WTC11 (cell line): ENCODE measurements at regions not wholly inside any gene's neighbourhood (a gene's known extent, or its start where the extent isn't known, plus 50 kb on each side); places are given as distances from the start of the nearest gene placed in this dataset.

Experiments
- ATAC-seq: fragments of 200-7000 bp; cut with Tn5 transposase; 2 replicates; pipeline ENCODE4 v1.10.0; 2021; ENCODE audit warnings: mild to moderate bottlenecking, moderate library complexity
- CTCF ChIA-PET: fragments of 300-600 bp; sonication (Branson Sonifier 250); formaldehyde crosslinking; loops from one replicate; lab custom pipeline; 2021; ENCODE audit warnings: antibody characterized with exemption; lab: Charles Lee
- POLR2A ChIA-PET: fragments of 350-600 bp; sonication (Branson Sonifier 250); formaldehyde crosslinking; loops from one replicate; lab custom pipeline; 2021; ENCODE audit warnings: antibody characterized with exemption; lab: Charles Lee
- DNase-seq: peaks from one replicate; pipeline ENCODE4 v3.0.0; 2021; ENCODE audit warnings: low spot score
- H3K27ac Mint-ChIP-seq: 2 replicates; pipeline ENCODE4 v1.8.0; 2021; ENCODE audit warnings: mixed read lengths
- H3K27me3 Mint-ChIP-seq: 2 replicates; pipeline ENCODE4 v1.8.0; 2021; ENCODE audit warnings: low read depth, mild to moderate bottlenecking, moderate library complexity, mixed read lengths
- H3K36me3 Mint-ChIP-seq: 2 replicates; pipeline ENCODE4 v1.8.0; 2021; ENCODE audit warnings: mixed read lengths
- H3K4me1 Mint-ChIP-seq: 2 replicates; pipeline ENCODE4 v1.8.0; 2022; ENCODE audit warnings: mixed read lengths
- H3K4me3 Mint-ChIP-seq: 2 replicates; pipeline ENCODE4 v1.8.0; 2021; ENCODE audit warnings: mild to moderate bottlenecking, moderate library complexity, mixed read lengths
- H3K9me3 Mint-ChIP-seq: 2 replicates; pipeline ENCODE4 v1.8.0; 2021; ENCODE audit warnings: mixed read lengths
- AR ChIP-seq: fragments of 250-450 bp; sonication (Bioruptor Pico); IDR thresholded peaks from 2 replicates; pipeline ENCODE4 v1.9.0; 2021; ENCODE audit warnings: mild to moderate bottlenecking
- ARID4B ChIP-seq: sonication (generic); formaldehyde crosslinking; IDR thresholded peaks from 2 replicates; pipeline ENCODE4 v1.8.0; 2023; ENCODE audit warnings: missing genetic modification reagents, mild to moderate bottlenecking, borderline replicate concordance
- ATF1 ChIP-seq: sonication (generic); formaldehyde crosslinking; IDR thresholded peaks from 2 replicates; pipeline ENCODE4 v1.8.1; 2023; ENCODE audit warnings: mild to moderate bottlenecking, moderate library complexity, missing genetic modification reagents
- ATF6 ChIP-seq: sonication (generic); formaldehyde crosslinking; IDR thresholded peaks from 2 replicates; pipeline ENCODE4 v1.8.1; 2023; ENCODE audit warnings: mild to moderate bottlenecking, missing genetic modification reagents
- CBFB ChIP-seq: sonication (generic); formaldehyde crosslinking; IDR thresholded peaks from 2 replicates; pipeline ENCODE4 v1.8.1; 2022; ENCODE audit warnings: mild to moderate bottlenecking, low read depth, missing genetic modification reagents
- E2F1 ChIP-seq: sonication (generic); formaldehyde crosslinking; IDR thresholded peaks from 2 replicates; pipeline ENCODE4 v1.8.0; 2022; ENCODE audit warnings: mild to moderate bottlenecking, missing genetic modification reagents
- ETV6 ChIP-seq: sonication (generic); formaldehyde crosslinking; IDR thresholded peaks from 2 replicates; pipeline ENCODE4 v1.8.1; 2022; ENCODE audit warnings: mild to moderate bottlenecking, missing genetic modification reagents
- FOXK1 ChIP-seq: sonication (generic); formaldehyde crosslinking; IDR thresholded peaks from 2 replicates; pipeline ENCODE4 v1.8.0; 2022; ENCODE audit warnings: mild to moderate bottlenecking, moderate library complexity, missing genetic modification reagents
- GABPB1 ChIP-seq: sonication (generic); formaldehyde crosslinking; IDR thresholded peaks from 2 replicates; pipeline ENCODE4 v1.8.1; 2023; ENCODE audit warnings: mild to moderate bottlenecking, missing genetic modification reagents
- HMGA2 ChIP-seq: fragments of 250-450 bp; sonication (Bioruptor Pico); IDR thresholded peaks from 2 replicates; pipeline ENCODE4 v1.4.0; 2021; ENCODE audit warnings: mild to moderate bottlenecking, moderate library complexity
- HMGXB4 ChIP-seq: sonication (generic); formaldehyde crosslinking; IDR thresholded peaks from 2 replicates; pipeline ENCODE4 v1.8.1; 2023; ENCODE audit warnings: mild to moderate bottlenecking, moderate library complexity, missing genetic modification reagents
- MLX ChIP-seq: sonication (generic); formaldehyde crosslinking; IDR thresholded peaks from 2 replicates; pipeline ENCODE4 v1.8.1; 2023; ENCODE audit warnings: mild to moderate bottlenecking, missing genetic modification reagents, moderate library complexity
- PREB ChIP-seq: sonication (generic); formaldehyde crosslinking; IDR thresholded peaks from 2 replicates; pipeline ENCODE4 v1.8.1; 2022; ENCODE audit warnings: mild to moderate bottlenecking, missing genetic modification reagents, moderate library complexity, borderline replicate concordance
- TEAD4 ChIP-seq: sonication (generic); formaldehyde crosslinking; IDR thresholded peaks from 2 replicates; pipeline ENCODE4 v1.8.0; 2022; ENCODE audit warnings: mild to moderate bottlenecking, missing genetic modification reagents
- ZBTB21 ChIP-seq: sonication (generic); formaldehyde crosslinking; IDR thresholded peaks from 2 replicates; pipeline ENCODE4 v1.8.1; 2023; ENCODE audit warnings: mild to moderate bottlenecking, missing genetic modification reagents, borderline replicate concordance
- ZNF232 ChIP-seq: sonication (generic); formaldehyde crosslinking; IDR thresholded peaks from 2 replicates; pipeline ENCODE4 v1.8.0; 2022; ENCODE audit warnings: mild to moderate bottlenecking, missing genetic modification reagents
- TF ChIP-seq, protein P1 (sequence below): fragments of 250-450 bp; sonication (Bioruptor Pico); IDR thresholded peaks from 2 replicates; pipeline ENCODE4 v1.8.0; 2021; ENCODE audit warnings: mild to moderate bottlenecking

- H3K9me3 Mint-ChIP-seq: peaks cover 20% of the 10 kb centered on the region
- no peaks in the 10 kb centered on the region for H3K4me1 Mint-ChIP-seq
- ChIA-PET CTCF (no interaction called here), POLR2A (no interaction called here)
- DNase-seq (no peak), ATAC-seq (no peak)
- H3K4me3 Mint-ChIP-seq: no peak overlapping the region
- no peaks in the 10 kb centered on the region for H3K27me3 Mint-ChIP-seq
- H3K36me3 Mint-ChIP-seq: no peaks in the 10 kb centered on the region
- H3K27ac Mint-ChIP-seq: no peak overlapping the region
- TF ChIP-seq ZNF232 (no peak), HMGA2 (no peak), GABPB1 (CRISPR knock-in tag) (no peak), TEAD4 (CRISPR knock-in tag) (no peak), ATF6 (no peak), ETV6 (CRISPR knock-in tag) (no peak), E2F1 (CRISPR knock-in tag) (no peak), ZBTB21 (CRISPR knock-in tag) (no peak), CBFB (CRISPR knock-in tag) (no peak), AR (CRISPR knock-in tag) (no peak), ATF1 (CRISPR knock-in tag) (no peak), HMGXB4 (CRISPR knock-in tag) (no peak), ARID4B (CRISPR knock-in tag) (no peak), PREB (CRISPR knock-in tag) (no peak), MLX (no peak), FOXK1 (CRISPR knock-in tag) (no peak)
- TF ChIP-seq, protein P1, sequence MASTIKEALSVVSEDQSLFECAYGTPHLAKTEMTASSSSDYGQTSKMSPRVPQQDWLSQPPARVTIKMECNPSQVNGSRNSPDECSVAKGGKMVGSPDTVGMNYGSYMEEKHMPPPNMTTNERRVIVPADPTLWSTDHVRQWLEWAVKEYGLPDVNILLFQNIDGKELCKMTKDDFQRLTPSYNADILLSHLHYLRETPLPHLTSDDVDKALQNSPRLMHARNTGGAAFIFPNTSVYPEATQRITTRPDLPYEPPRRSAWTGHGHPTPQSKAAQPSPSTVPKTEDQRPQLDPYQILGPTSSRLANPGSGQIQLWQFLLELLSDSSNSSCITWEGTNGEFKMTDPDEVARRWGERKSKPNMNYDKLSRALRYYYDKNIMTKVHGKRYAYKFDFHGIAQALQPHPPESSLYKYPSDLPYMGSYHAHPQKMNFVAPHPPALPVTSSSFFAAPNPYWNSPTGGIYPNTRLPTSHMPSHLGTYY: no peak
These were observed 193.5 kb upstream of the FTMT start for GRCh38 chr5:121658221-121658620.
